Fibroblast of peridontal ligament (primary cell): ENCODE measurements at regions not wholly inside any gene's neighbourhood (a gene's known extent, or its start where the extent isn't known, plus 50 kb on each side); places are given as distances from the start of the nearest gene placed in this dataset.
"Not testable (repeated sequence)": the region's sequence is repeated elsewhere in the genome, so short reads cannot be mapped to it uniquely, and the experiment has no call there.

Source experiments
- DNase-seq: peaks from one replicate; pipeline ENCODE4 v3.0.0-alpha.2; 2010; ENCODE audit errors: extremely low read depth

- DNase-seq = no peak
Observed at GRCh38 chr5:163950248-163950647, 444.8 kb downstream of the MAT2B start.

- DNase-seq = no peak
Observed at GRCh38 chr5:163951069-163951468, 445.6 kb downstream of the MAT2B start.

GRCh38 chr5:163953901-163954300 lies 448.5 kb downstream of the MAT2B start:
- DNase-seq = no peak

DNA sequence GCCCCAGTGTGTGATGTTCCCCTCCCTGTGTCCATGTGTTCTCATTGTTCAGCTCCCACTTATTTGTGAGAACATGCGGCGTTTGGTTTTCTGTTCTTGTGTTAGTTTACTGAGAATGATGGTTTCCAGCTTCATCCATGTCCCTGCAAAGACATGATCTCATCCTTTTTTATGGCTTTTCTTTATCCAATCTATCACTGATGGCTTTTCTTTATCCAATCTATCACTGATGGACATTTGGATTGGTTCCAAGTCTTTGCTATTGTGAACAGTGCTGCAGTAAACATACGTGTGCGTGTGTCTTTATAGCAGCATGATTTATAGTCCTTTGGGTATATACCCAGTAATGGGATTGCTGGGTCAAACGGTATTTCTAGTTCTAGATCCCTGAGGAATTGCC lies 455.8 kb downstream of the MAT2B start:
- DNase-seq = not testable (repeated sequence)

DNA sequence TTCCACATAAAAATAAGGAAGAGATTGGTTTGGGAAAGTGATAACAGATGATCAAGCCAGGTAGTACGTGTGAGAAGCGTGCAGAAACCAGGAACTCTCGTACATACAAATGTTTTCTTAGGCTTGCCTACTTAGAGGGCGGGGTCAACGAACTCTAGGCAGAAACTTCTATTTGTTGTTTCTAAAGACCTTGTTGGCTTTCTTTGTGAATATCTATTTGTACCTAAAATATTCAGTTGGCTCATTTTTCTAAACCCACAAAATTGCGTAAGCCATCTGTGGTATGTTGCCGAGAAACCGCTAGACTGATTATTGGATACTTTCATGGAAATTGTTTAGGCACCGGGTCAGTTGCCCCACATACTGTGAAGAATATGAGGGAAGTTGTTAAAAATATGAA lies 458.5 kb downstream of the MAT2B start:
- peak; percentile 60 for DNase-seq

GRCh38 chr5:163964671-163965070 lies 459.3 kb downstream of the MAT2B start:
- peak; percentile 34 for DNase-seq

GRCh38 chr5:163967268-163967667 lies 461.8 kb downstream of the MAT2B start:
- no peak for DNase-seq

- no peak for DNase-seq
Observed at GRCh38 chr5:163968651-163969050, 463.2 kb downstream of the MAT2B start.

GRCh38 chr5:163976696-163977095 lies 471.3 kb downstream of the MAT2B start:
- peak; percentile 9 for DNase-seq

GRCh38 chr5:163978897-163979296 lies 473.5 kb downstream of the MAT2B start:
- no peak for DNase-seq

DNA sequence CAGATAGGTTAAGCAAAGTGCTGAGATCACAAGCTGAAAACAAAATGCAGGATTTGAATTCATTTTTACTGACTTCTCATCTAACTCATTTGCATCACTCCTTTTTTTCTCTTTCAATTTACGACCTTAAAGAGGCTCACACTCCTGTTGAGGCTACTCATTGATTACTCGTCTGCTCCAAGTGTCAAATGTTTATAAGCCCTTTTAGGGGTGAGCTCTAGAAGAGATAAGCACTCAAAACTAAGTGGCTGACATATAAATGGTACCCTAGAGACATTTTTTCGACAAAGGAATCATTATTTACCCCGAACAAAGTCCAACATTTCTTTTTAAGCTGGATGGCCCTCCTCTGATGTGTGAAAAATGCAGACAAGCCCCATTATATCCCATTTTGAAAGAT lies 483.1 kb downstream of the MAT2B start:
- DNase-seq = no peak

- no peak for DNase-seq
Observed at GRCh38 chr5:163993126-163993525, 487.7 kb downstream of the MAT2B start.

- DNase-seq = no peak
Observed at GRCh38 chr5:163995206-163995605, 489.8 kb downstream of the MAT2B start.

- DNase-seq = no peak
Observed at GRCh38 chr5:163997965-163998364, 492.5 kb downstream of the MAT2B start.

GRCh38 chr5:164000241-164000640 lies 494.8 kb downstream of the MAT2B start:
- DNase-seq = no peak

GRCh38 chr5:164000819-164001218 lies 495.4 kb downstream of the MAT2B start:
- no peak for DNase-seq

GRCh38 chr5:164002214-164002613 lies 496.8 kb downstream of the MAT2B start:
- DNase-seq = no peak

DNA sequence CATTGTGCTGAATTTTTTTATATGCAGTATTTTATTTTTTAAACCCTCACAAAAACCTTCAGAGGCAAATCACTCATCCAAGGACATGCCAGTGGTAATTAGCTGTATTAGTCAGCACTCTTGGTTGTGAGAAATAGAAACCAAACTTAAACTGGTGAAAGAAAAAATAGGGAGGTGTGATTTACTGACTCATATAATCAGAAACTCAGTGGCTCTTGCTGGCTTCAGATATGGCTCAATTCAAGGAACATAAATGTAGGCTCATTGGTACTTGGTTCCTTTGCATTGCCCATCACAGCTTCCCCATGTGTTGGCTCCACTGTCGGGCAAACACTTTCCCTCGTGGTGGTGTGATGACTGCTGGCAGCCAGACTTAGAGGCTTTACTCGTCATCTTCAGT lies 497.2 kb downstream of the MAT2B start:
- peak; percentile 18 for DNase-seq

GRCh38 chr5:164005071-164005470 lies 499.7 kb downstream of the MAT2B start:
- no peak for DNase-seq

DNA sequence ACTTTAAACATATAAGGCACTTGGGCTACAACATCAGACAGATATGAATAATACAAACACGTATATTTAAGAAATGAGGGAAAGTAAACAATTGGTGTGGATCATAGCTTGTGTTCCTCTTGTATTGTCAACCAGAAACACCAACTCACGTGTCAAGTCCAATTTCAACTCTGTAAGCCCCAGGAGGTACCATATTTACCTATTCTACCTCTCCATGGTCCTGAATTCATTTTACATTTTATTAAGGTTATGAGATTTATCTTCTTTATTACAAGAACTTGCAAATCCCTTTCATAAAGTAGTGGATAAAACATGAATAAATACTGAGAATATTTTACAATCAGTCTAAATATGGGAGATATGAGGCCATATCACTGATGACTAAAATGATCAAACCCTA lies 501.6 kb downstream of the MAT2B start:
- no peak for DNase-seq

DNA sequence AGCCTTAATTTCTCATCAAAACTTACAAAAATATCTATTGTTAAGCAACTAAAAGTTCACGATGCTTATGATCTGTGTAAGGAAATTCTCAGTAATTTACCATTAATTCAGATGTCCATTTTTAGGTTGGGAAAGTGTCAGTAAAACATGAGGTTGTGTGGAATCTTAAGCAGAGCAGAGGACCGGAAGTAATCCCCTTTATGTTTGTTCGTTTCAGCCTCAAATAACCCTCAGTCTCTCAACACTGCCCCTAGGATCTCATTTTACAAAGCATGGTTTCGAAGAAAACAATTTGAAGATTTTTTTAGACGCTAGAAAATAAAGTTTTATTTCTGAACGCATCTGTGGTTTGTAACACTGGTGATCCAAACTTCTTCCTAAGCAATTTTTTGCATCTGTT lies 504.2 kb downstream of the MAT2B start:
- no peak for DNase-seq

- DNase-seq = no peak
Observed at GRCh38 chr5:164010900-164011299, 505.5 kb downstream of the MAT2B start.

- no peak for DNase-seq
Observed at GRCh38 chr5:164012371-164012770, 507.0 kb downstream of the MAT2B start.

DNA sequence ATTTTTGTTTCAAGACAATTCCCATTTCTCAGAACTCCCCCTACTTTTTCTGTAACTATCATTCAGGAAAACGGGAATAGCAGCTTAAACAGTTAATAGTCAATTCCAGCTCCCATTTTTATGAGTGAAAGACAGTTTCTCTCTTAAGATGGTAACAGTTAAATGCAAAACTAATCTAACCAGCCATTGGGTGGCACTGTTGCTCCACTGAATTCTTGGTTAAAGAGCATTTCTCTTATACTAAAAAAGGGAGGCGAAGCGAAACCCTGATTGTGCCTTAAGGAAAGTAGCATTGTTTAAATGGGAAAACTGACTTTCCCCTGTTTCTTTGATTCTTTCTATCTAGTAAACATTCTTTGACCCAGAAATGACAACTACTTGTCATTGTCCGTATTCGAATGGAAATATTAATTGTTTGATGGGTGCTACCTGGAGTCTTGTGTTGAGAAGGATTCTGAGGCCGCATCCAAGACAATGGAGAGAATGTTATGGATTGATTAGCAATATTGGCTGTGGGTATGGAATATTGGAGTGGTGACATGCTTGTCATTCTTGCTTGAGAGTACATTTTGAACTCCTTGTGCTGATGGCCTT lies 507.8 kb downstream of the MAT2B start:
- peak; percentile 95 for DNase-seq
